ENCODE measurements at regions not wholly inside any gene's neighbourhood (a gene's known extent, or its start where the extent isn't known, plus 50 kb on each side); places are given as distances from the start of the nearest gene placed in this dataset.

DNA sequence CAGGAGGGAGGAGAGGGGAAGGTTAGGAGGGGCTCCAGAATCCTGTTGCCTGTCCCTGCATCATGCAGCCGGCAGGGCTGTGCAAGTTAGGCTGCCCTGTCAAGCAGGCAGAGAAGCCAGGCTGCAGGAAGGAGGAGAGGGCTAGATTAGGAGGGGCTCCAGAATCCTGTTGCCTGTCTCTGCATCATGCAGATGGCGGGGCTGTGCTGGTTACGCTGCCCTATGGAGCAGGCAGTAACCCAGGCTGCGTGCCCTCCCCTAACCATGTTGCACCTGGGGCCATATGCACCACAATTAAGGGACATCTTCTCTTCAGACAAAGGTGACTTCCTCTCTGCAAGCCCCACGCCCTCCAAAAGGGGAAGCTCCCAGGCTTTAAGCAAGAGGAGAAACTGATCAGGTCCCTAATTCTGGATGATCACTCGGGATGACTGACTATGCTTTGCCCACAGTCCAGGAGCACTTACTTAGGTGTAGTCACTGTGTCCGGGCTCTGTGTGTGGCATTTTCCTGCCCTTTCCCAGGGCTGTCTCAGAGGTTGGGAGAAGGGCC lies 457.4 kb downstream of the SETD4 start:
- dilution Hi-C loops (cut with MboI; ENCODE audit: extremely low pct_ligation_motif_present, low sequenced_read_pairs) = no loop called here
- H3K79me2 ChIP-seq (ENCODE audit: control insufficient read depth, insufficient read depth, low read length) = no peaks in the 10 kb centered on the region
- intact Hi-C loops (cut with micrococcal nuclease) = no loop called here
- H3K9ac ChIP-seq (replicated peaks; ENCODE audit: extremely low read depth, insufficient read depth, low read length) = no peak overlapping the region
- TF ChIP-seq EZH2 (IDR thresholded peaks at IDR 0.05; ENCODE audit: borderline replicate concordance, low read depth, low read length, severe bottlenecking) (no peak), FOS (IDR thresholded peaks at IDR 0.05; ENCODE audit: borderline replicate concordance, insufficient read depth, low read length) (no peak), JUN (IDR thresholded peaks at IDR 0.05; ENCODE audit: borderline replicate concordance, insufficient read depth, insufficient read length, low read depth) (no peak), MAX (IDR thresholded peaks at IDR 0.05; ENCODE audit: insufficient read depth, insufficient read length) (no peak), POLR2A (IDR thresholded peaks at IDR 0.05; ENCODE audit: low read depth, low read length) (no peak), GATA2 (IDR thresholded peaks at IDR 0.05; ENCODE audit: insufficient read depth, insufficient read length, low read depth, low read length) (no peak), MYC (IDR thresholded peaks at IDR 0.05; ENCODE audit: low read depth, low read length) (no peak), CTCF (IDR thresholded peaks at IDR 0.05; ENCODE audit: extremely low read depth in 1 of 2, insufficient read depth in 1 of 2, low read depth in 1 of 2, low read length in 2 of 2) (no peak), POLR2AphosphoS5 (IDR thresholded peaks at IDR 0.05; ENCODE audit: insufficient read depth, low read depth, low read length) (no peak)
- DNase-seq (ENCODE audit: low read depth, low spot score) (no peak), FAIRE-seq (no peak)
- no peaks in the 10 kb centered on the region for H3K4me1 ChIP-seq (ENCODE audit: control insufficient read depth, extremely low read depth, insufficient read depth, low read length)
- BruUV-seq (replicated peaks) = no TSS peak
- H3K9me1 ChIP-seq (replicated peaks; ENCODE audit: control insufficient read depth, extremely low read depth, insufficient read depth, low read length) = no peaks in the 10 kb centered on the region
- H3K36me3 ChIP-seq (ENCODE audit: control insufficient read depth in 2 of 2, extremely low read depth in 1 of 2, insufficient read depth in 2 of 2, low read length in 2 of 2) = no peaks in the 10 kb centered on the region
- CTCF ChIA-PET = interaction anchor here (0.6 to 1.9 kb wide), 2 partner anchors 13 to 120 kb away, joined by 4 to 7 read pairs; no protein-coding TSS in a partner anchor
- H3K27me3 ChIP-seq (ENCODE audit: control insufficient read depth in 2 of 2, insufficient read depth in 2 of 2, low read length in 2 of 2) = peaks cover 22 to 37% of the 10 kb centered on the region in 2 experiments
- POLR2A ChIA-PET = no interaction called here
- H3K27ac ChIP-seq (ENCODE audit: insufficient read depth, low read depth, low read length) = no peak overlapping the region
- H3K4me2 ChIP-seq (ENCODE audit: insufficient read depth, low read length) = no peak overlapping the region
- H3K9me3 ChIP-seq (replicated peaks; ENCODE audit: control insufficient read depth, insufficient read depth, low read length) = no peaks in the 10 kb centered on the region
- H3K4me3 ChIP-seq (replicated peaks in 1 of 3; ENCODE audit: insufficient read depth in 1 of 3, low read depth in 1 of 3, low read length in 3 of 3) = no peak overlapping the region
- no peaks in the 10 kb centered on the region for H4K20me1 ChIP-seq (replicated peaks; ENCODE audit: control insufficient read depth, extremely low read depth, insufficient read depth, low read length)
- no peak overlapping the region for H2AFZ ChIP-seq (ENCODE audit: low read depth, low read length)

Measured in endothelial cell of umbilical vein (primary cell).